ENCODE measurements at regions not wholly inside any gene's neighbourhood (a gene's known extent, or its start where the extent isn't known, plus 50 kb on each side); places are given as distances from the start of the nearest gene placed in this dataset.

DNA sequence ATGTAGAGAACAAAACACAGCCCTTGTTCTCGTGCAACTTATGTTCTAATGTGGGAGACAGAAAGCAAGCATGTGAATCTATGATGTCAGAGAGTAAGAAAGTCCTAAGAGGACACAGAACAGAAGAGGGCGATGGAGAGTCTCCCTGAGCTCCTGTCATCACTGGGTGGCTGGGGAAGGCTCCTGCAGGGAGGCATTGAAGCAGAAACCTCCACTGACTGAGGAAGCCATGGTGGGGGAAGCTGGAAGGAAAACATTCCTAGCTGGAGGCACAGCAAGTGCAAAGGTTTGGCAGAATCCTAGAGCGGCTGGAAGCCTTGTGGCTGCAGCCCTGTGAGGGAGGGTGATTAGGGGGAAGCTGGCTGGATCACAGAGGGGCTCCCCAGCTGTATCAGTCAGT lies 248.0 kb downstream of the CDH26 start:
- Histone ChIP-seq H3K27me3 (ENCODE audit: low read depth) (no peaks in the 10 kb centered on the region), H3K36me3 (no peaks in the 10 kb centered on the region), H3K27ac (no peak overlapping the region), H3K9me3 (no peaks in the 10 kb centered on the region), H3K4me1 (no peaks in the 10 kb centered on the region), H3K4me3 (no peak overlapping the region)
- TF ChIP-seq, protein P1, sequence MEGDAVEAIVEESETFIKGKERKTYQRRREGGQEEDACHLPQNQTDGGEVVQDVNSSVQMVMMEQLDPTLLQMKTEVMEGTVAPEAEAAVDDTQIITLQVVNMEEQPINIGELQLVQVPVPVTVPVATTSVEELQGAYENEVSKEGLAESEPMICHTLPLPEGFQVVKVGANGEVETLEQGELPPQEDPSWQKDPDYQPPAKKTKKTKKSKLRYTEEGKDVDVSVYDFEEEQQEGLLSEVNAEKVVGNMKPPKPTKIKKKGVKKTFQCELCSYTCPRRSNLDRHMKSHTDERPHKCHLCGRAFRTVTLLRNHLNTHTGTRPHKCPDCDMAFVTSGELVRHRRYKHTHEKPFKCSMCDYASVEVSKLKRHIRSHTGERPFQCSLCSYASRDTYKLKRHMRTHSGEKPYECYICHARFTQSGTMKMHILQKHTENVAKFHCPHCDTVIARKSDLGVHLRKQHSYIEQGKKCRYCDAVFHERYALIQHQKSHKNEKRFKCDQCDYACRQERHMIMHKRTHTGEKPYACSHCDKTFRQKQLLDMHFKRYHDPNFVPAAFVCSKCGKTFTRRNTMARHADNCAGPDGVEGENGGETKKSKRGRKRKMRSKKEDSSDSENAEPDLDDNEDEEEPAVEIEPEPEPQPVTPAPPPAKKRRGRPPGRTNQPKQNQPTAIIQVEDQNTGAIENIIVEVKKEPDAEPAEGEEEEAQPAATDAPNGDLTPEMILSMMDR (IDR thresholded peaks at IDR 0.05): peak; percentile 25
- DNase-seq (no peak), ATAC-seq (no peak)
- intact Hi-C loops (cut with DNase I): no loop called here

DNA sequence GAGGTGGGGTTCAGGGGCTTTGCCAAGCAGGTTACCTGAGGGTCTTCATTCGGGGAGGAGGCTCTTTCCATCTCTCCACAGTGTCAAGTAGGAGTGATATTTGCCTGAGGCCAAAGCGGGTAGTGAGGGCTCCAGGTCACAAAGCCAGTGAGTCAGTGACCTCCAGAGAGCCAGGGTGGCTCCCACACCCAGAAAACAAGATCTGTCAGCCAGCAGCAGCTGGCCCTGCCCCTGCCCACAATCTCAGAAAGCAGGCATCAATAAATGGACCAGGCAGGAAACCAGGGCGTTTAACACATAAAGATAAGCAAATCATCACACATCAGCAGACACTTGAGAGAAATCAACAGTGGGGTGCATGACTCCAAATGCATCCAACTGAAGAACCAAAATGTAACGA lies 250.8 kb downstream of the CDH26 start:
- no peaks in the 10 kb centered on the region for H3K9me3 ChIP-seq
- TF ChIP-seq, protein P1 (IDR thresholded peaks at IDR 0.05): no peak
- no peaks in the 10 kb centered on the region for H3K27me3 ChIP-seq (ENCODE audit: low read depth)
- H3K27ac ChIP-seq: no peak overlapping the region
- no peaks in the 10 kb centered on the region for H3K4me1 ChIP-seq
- ATAC-seq: no peak
- intact Hi-C loops (cut with DNase I): no loop called here
- DNase-seq: no peak
- H3K4me3 ChIP-seq: no peak overlapping the region
- no peaks in the 10 kb centered on the region for H3K36me3 ChIP-seq

DNA sequence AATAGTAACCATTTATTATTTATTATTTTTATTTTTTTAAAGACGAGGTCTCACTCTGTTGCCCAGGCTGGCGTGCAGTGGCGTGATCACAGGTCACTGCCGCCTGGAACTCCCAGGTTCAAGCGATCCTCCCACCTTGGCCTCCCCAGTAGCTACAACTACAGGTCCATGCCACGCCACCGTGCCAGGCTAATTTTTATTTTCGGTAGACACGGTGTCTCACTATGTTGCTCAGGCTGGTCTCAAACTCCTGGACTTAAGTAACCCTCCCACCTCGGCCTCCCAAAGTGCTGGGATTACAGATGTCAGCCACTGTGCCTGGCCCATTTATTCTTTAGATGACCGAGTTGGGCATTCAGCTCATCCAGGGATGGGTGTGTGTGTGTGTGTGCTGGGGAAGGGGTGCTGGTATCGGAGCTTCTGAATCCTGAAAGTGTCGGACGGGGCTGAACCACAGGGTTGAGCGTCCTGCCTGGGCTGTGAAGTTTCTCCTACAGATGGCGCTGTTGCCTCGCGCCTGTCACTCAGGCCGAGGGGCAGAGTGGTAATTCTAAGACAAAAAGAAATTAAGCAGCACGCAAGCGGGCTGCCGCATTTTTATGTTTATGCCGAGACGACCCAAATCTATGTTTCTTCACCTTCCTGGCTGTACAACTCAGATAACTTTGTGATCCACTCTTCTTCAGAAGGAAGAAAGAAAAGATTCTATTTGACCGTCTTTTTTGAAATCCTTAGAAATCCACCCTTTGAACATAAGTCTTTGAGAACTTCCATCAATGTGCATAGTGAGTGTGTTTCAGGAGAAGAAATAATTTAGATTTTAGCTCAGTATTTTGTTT lies 252.8 kb downstream of the CDH26 start:
- Histone ChIP-seq H3K36me3 (no peaks in the 10 kb centered on the region), H3K27me3 (ENCODE audit: low read depth) (no peaks in the 10 kb centered on the region), H3K27ac (no peak overlapping the region), H3K4me3 (no peak overlapping the region), H3K4me1 (no peaks in the 10 kb centered on the region), H3K9me3 (no peaks in the 10 kb centered on the region)
- ATAC-seq: peak; percentile 85 to 91
- TF ChIP-seq, protein P1 (IDR thresholded peaks at IDR 0.05): peak; percentile 86
- intact Hi-C loops (cut with DNase I): no loop called here
- DNase-seq: peak; percentile 77

DNA sequence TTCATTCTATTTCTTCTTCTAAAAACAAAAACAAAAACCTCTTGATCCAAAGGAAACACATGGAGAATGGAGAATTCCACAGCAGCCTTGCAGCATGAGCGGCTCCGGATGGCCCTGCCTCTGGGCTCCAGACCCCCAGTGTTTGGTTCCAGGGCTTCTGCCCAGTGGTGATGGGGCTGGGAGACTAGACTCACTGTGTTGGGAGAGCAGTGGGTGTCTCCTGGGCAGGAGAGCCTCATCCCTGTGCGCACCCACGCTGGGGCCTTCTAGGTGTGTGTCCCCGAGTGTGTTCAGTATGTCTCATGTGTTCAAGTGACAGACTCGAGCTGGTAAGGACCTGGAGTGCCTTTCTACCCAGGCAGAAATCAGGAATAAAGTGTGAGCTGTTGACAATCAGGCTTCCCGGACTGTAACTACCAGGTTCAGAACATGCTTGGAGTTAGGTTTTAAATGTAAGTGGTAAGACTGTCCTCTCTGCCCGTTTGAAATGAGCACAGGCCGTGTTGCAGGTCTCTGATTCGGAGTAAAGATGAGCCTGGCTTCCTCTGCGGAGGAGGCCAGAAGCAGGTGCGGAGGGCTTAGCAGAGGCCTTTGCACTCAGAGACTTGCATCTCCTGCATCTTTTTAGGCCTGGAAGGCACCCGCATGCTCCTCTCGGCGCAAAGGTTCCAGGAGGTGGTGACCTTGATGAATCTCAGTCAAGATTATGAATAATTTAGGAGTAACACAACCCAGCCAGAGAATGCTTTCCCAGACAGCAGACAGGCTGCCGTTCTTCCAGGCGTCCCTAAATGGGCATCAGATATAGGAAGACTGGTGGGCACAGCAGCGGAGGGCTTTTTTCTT lies 253.6 kb downstream of the CDH26 start:
- TF ChIP-seq, protein P1 (IDR thresholded peaks at IDR 0.05): no peak
- Histone ChIP-seq H3K36me3 (no peaks in the 10 kb centered on the region), H3K9me3 (no peaks in the 10 kb centered on the region), H3K27me3 (ENCODE audit: low read depth) (no peaks in the 10 kb centered on the region), H3K4me1 (no peaks in the 10 kb centered on the region), H3K27ac (no peak overlapping the region), H3K4me3 (no peak overlapping the region)
- DNase-seq: no peak
- intact Hi-C loops (cut with DNase I): no loop called here
- peak in 1 of 2 donors; percentile 25 for ATAC-seq

DNA sequence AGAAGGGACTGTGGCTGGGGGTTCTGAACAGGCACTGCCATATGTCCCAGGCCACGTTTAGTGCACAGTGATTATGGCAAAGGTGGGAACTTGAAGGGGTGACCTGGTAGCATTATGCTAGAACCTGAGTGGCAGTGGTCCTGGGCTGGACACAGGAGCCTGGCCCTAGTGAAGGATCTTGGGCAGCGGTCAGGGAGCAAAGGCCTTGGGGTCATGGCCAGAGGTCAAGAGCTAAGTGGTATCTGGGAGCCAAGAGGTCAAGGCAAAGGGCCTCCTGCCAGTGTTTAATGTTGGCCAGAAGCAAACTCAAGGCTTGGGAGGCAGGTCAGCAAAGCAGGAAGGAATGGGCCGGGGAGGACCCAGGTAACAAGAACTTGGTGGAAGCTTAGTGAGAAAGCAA lies 254.5 kb downstream of the CDH26 start:
- no peak for ATAC-seq
- H3K4me3 ChIP-seq: no peak overlapping the region
- DNase-seq: no peak
- H3K9me3 ChIP-seq: no peaks in the 10 kb centered on the region
- no peaks in the 10 kb centered on the region for H3K27me3 ChIP-seq (ENCODE audit: low read depth)
- H3K36me3 ChIP-seq: no peaks in the 10 kb centered on the region
- TF ChIP-seq, protein P1 (IDR thresholded peaks at IDR 0.05): no peak
- no peak overlapping the region for H3K27ac ChIP-seq
- intact Hi-C loops (cut with DNase I): no loop called here
- no peaks in the 10 kb centered on the region for H3K4me1 ChIP-seq
